ENCODE measurements at regions not wholly inside any gene's neighbourhood (a gene's known extent, or its start where the extent isn't known, plus 50 kb on each side); places are given as distances from the start of the nearest gene placed in this dataset.

GRCh38 chr6:15038013-15038791 is 207.7 kb upstream of the JARID2 start:
- Histone ChIP-seq H3K27ac (no peak overlapping the region), H3K4me3 (no peak overlapping the region)
- no peak for DNase-seq (ENCODE audit: low spot score)
- no peak for TF ChIP-seq CTCF (IDR thresholded peaks at IDR 0.05)

- DNase-seq (ENCODE audit: low spot score), result no peak
- no peak overlapping the region for H3K27ac ChIP-seq
- no peak overlapping the region for H3K4me3 ChIP-seq
- TF ChIP-seq CTCF (IDR thresholded peaks at IDR 0.05), result no peak
These were observed 206.7 kb upstream of the JARID2 start for GRCh38 chr6:15039136-15039535.

- no peak for TF ChIP-seq CTCF (IDR thresholded peaks at IDR 0.05)
These were observed 202.9 kb upstream of the JARID2 start for GRCh38 chr6:15042938-15043337.

GRCh38 chr6:15044146-15044882 is 201.6 kb upstream of the JARID2 start:
- no peak for TF ChIP-seq CTCF (IDR thresholded peaks at IDR 0.05)
- Histone ChIP-seq H3K27ac (no peak overlapping the region), H3K4me3 (no peak overlapping the region)
- no peak for DNase-seq (ENCODE audit: low spot score)

More at GRCh38 chr6:15042938-15043337, 202.9 kb upstream of the JARID2 start:
- no peak overlapping the region for H3K4me3 ChIP-seq
- no peak for DNase-seq (ENCODE audit: low spot score)
- H3K27ac ChIP-seq, result no peak overlapping the region

GRCh38 chr6:15044948-15045347 is 200.9 kb upstream of the JARID2 start:
- no peak for DNase-seq (ENCODE audit: low spot score)
- Histone ChIP-seq H3K27ac (no peak overlapping the region), H3K4me3 (no peak overlapping the region)
- TF ChIP-seq CTCF (IDR thresholded peaks at IDR 0.05), result no peak

- H3K27ac ChIP-seq, result no peak overlapping the region
- no peak overlapping the region for H3K4me3 ChIP-seq
- TF ChIP-seq CTCF (IDR thresholded peaks at IDR 0.05), result no peak
- no peak for DNase-seq (ENCODE audit: low spot score)
These were observed 199.1 kb upstream of the JARID2 start for GRCh38 chr6:15046751-15047150.

- TF ChIP-seq CTCF (IDR thresholded peaks at IDR 0.05), result no peak
- no peak overlapping the region for H3K27ac ChIP-seq
- H3K4me3 ChIP-seq, result no peak overlapping the region
- DNase-seq (ENCODE audit: low spot score), result no peak
These were observed 197.5 kb upstream of the JARID2 start for GRCh38 chr6:15048367-15048766.

All from coronary artery (tissue), 2 donors.